Stimulated activated CD4-positive, alpha-beta T cell treated with anti-CD3 and anti-CD28 coated beads, Interleukin-4, amount 100 ng/mL, for 1 hour (primary cell): ENCODE measurements at regions not wholly inside any gene's neighbourhood (a gene's known extent, or its start where the extent isn't known, plus 50 kb on each side); places are given as distances from the start of the nearest gene placed in this dataset.
"Not testable (repeated sequence)": the region's sequence is repeated elsewhere in the genome, so short reads cannot be mapped to it uniquely, and the experiment has no call there.

Experiments
- DNase-seq: peaks from one replicate; pipeline ENCODE4 v3.0.0-alpha.2; 2020

- DNase-seq = not testable (repeated sequence)
These were observed 132.7 kb downstream of the UNC93B1 start for GRCh38 chr11:67871168-67871567.

DNA sequence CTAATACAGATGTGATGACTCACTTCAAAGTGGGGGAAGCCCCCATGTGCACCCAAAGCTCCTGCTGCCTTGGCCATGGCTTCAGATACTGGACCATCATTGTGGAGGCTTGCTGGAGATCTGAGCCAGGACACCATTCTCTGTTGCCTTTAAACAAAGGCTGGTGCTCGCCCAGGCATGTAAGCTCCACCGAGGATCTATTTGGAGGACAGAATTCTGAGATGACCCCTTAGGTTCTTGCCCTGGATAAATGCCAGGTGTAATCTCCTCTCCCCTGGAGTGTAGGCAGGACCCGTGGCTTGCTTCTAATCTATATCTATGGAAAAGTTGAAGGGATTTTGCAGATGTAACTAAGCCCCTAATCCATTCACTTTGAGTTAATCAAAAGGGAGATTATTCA is 141.0 kb downstream of the UNC93B1 start:
- DNase-seq = not testable (repeated sequence)

GRCh38 chr11:67859513-67860161 is 144.3 kb downstream of the UNC93B1 start:
- peak; percentile 60 for DNase-seq

DNA sequence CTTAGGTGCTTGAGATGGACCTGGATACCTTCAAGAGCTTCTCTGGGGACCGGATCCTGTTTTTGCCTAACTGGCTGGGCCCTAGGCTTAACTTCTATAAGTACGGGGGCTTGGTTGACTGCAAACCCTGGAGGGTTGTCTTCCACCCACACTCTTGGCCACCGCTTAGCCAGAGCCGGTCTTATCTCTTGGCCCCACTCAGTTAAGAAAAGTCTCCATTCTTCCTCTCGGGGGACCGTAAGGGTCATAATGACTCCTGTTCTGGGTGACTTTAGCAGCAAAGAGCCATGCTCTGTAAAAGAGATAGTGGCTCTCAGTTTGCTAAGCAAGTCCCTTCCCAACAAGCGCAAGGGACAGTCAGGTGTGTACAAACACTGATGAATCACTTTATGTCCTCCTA is 153.2 kb downstream of the UNC93B1 start:
- not testable (repeated sequence) for DNase-seq

DNA sequence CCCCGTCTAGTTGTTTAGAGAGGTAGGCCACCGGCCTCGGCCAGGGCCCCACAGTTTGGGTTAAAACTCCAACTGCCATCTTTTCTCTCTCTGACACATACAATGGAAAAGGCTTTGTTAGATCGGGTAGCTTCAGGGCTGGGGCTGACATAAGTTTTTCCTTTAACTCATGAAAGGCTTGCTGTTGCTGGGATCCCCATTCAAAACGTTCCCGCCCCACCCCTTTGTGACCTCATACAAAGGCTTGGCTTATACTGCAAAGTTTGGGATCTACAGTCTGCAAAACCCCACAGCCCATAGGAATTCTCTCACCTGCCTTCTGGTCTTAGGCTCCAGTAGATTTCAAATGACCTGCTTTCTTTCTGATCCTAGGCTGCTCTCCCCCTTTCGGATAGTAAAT is 154.1 kb downstream of the UNC93B1 start:
- DNase-seq = not testable (repeated sequence)

DNA sequence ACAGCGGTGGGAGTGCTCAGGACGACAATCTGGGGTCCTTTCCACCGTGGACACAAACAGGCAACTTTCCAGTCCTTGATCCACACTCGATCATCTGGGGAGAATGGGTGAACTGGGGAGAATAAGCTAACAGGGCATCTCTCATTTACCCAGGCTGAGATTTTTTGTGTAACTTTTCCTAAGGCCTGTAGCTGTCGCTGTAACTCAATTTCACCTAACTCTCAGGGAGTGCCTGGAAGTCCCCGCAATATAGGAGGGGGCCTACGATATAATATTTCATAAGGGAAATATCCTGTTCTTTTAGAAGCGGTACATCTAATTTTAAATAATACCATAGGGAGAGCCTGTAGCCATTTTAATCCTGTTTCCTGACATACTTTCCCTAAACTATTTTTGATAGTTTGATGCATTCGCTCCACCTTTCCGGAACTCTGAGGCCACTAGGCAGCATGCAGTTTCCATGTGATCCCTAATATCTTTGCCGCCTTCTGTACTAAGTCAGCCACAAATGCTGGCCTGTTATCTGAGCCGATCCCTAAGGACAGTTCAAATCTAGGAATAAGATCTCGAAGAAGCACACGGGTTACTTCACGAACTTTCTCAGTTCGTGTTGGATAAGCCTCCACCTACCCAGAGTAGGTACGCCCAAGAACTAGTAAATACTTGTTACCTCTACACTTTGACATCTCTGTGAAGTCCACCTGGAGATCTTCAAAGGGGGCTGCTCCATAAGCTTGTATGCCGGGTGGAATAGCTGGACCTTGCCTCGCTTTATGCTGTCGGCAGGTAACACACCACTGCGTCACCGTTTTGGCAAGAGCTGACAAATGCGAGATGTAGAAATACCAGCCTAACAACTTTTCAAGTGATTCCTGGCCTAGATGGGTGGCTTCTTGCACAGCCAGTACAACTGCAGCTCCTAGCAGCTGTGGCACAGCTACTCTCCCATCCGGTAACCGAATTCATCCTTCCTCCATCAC is 155.7 kb downstream of the UNC93B1 start:
- not testable (repeated sequence) for DNase-seq

DNA sequence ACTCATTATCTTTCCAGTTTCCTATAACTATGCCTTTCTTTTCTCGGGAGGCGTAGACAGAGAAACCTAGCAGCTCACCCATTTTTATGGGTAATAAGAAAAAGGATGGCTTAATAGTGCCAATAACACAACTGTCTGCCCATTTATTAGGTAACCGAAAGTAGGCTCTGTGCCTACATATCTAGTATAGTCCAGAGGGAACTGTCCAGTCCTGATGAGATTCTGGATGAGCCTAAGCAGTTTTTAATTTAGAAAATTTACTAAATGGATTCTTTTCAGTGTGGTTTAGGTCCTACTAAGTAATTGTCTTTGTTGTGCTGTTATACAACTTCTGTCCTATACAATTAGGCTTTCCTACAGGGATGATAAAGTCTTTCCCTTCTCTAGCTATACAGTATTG is 157.6 kb downstream of the UNC93B1 start:
- not testable (repeated sequence) for DNase-seq

DNA sequence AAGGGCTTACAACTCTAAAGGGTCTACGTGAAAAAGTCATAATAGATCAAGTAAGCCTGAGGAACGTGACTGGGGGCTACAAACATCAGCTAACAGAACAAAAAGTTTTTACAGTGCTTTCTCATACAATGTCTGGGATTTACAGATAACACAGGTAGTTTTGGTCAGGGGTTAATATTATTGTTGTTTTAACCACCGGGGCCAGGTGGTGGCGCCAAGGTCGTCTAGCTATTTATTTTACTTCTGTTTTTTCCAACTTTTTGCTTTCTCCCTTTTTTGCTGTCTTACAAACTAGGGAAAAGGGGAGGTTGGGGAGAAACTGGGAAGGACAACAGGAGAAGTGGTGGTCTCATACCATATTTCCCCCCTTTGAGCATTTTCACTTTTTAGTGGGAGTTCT is 158.6 kb downstream of the UNC93B1 start:
- DNase-seq = peak; percentile 11

- DNase-seq = not testable (repeated sequence)
These were observed 163.3 kb downstream of the UNC93B1 start for GRCh38 chr11:67840599-67840998.

- DNase-seq = not testable (repeated sequence)
These were observed 155.7 kb upstream of the ALDH3B2 start for GRCh38 chr11:67830152-67830551.

GRCh38 chr11:67826951-67827296 is 152.5 kb upstream of the ALDH3B2 start:
- DNase-seq = not testable (repeated sequence)

GRCh38 chr11:67826028-67826950 is 151.9 kb upstream of the ALDH3B2 start:
- not testable (repeated sequence) for DNase-seq

- DNase-seq = not testable (repeated sequence)
These were observed 150.4 kb upstream of the ALDH3B2 start for GRCh38 chr11:67824861-67825260.

- no peak for DNase-seq
These were observed 145.7 kb upstream of the ALDH3B2 start for GRCh38 chr11:67820081-67820480.

DNA sequence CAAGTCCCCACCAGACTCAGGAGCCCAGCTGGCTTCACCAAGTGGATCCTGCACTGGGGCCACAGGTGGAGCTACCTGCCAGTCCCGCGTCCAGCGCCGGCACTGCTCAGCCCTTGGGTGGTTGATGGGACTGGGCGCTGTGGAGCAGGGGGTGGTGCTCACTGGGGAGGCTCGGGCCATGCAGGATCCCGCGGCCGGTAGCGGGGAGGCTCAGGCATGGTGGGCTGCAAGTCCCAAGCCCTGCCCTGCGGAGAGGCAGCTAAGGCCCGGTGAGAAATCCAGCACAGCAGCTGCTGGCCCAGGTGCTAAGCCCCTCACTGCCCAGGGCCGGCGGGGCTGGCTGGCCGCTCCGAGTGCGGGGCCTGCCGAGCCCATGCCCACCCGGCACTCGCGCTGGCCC is 143.1 kb upstream of the ALDH3B2 start:
- DNase-seq = not testable (repeated sequence)

GRCh38 chr11:67809301-67809700 is 134.9 kb upstream of the ALDH3B2 start:
- DNase-seq = not testable (repeated sequence)

- not testable (repeated sequence) for DNase-seq
These were observed 133.5 kb upstream of the ALDH3B2 start for GRCh38 chr11:67807896-67808295.

- DNase-seq = not testable (repeated sequence)
These were observed 132.4 kb upstream of the ALDH3B2 start for GRCh38 chr11:67806728-67807235.

DNA sequence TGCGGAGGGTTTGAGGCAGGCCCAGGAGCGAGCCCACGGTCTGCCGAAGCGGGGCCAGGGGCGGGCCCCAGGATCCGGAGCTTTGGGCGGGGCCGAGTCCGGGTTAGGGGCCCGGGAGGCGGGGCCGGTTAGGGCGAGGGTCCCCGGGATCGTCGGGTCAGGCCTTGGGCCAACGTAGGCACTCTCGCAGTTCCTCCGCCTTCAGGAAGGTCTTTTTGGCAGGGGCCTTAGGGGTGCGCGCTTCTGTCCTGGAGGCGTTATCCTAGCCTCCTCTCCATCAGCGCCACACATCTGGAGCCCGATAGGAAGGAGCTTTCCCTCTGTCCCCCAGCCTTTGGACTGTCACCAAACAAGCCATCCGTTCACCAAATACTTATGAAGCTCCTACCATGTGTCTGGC is 131.8 kb upstream of the ALDH3B2 start:
- not testable (repeated sequence) for DNase-seq

GRCh38 chr11:67805253-67806126 is 131.1 kb upstream of the ALDH3B2 start:
- peak; percentile 98 for DNase-seq

GRCh38 chr11:67804435-67805252 is 130.2 kb upstream of the ALDH3B2 start:
- peak; percentile 13 for DNase-seq
